Vagina (tissue), 2 donors: ENCODE measurements at regions not wholly inside any gene's neighbourhood (a gene's known extent, or its start where the extent isn't known, plus 50 kb on each side); places are given as distances from the start of the nearest gene placed in this dataset.

Experiments used
- DNase-seq, 2 donors: peaks; one replicate each; pipeline ENCODE4 v3.0.0-alpha.2; 2017; ENCODE audit errors: extremely low spot score in 2 of 2
- H3K27ac ChIP-seq: fragments of 200-600 bp; sonication (generic); one replicate; pipeline ENCODE4 v1.5.1; 2019
- H3K27me3 ChIP-seq: fragments of 200-600 bp; sonication (generic); one replicate; pipeline ENCODE4 v1.5.1; 2019
- H3K36me3 ChIP-seq, 2 donors: fragments of 200-600 bp; sonication (generic); one replicate each; pipeline ENCODE4 v1.5.1; 2017 to 2019
- H3K4me1 ChIP-seq: fragments of 200-600 bp; sonication (generic); one replicate; pipeline ENCODE4 v1.5.1; 2019
- H3K4me3 ChIP-seq, 2 donors: fragments of 200-600 bp; sonication (generic); 1 replicate in 1 of 2; 2 replicates in 1 of 2; pipeline ENCODE4 v1.5.1; 2016 to 2019
- H3K9me3 ChIP-seq: fragments of 200-600 bp; sonication (generic); one replicate; pipeline ENCODE4 v1.5.1; 2019
- CTCF ChIP-seq, 3 experiments: fragments of 450-650 bp in 2 of 3; fragments of 200-600 bp in 1 of 3; sonication (generic) in 1 of 3; IDR thresholded peaks; one replicate each; pipeline ENCODE4 v1.5.1; 2017 to 2019; ENCODE audit warnings: antibody characterized with exemption in 3 of 3, mild to moderate bottlenecking in 2 of 3, moderate library complexity in 2 of 3
- POLR2A ChIP-seq, 2 donors: fragments of 450-650 bp; IDR thresholded peaks; one replicate each; pipeline ENCODE4 v1.6.1; 2017; ENCODE audit warnings: antibody characterized with exemption in 2 of 2, mild to moderate bottlenecking in 2 of 2, moderate library complexity in 2 of 2
- POLR2AphosphoS5 ChIP-seq, 2 donors: sonication (generic); formaldehyde crosslinking; IDR thresholded peaks; one replicate each; pipeline ENCODE4 v1.9.0; 2017; ENCODE audit warnings: antibody characterized with exemption in 2 of 2, mild to moderate bottlenecking in 2 of 2, low read depth in 1 of 2; ENCODE audit not compliant: insufficient read depth in 1 of 2
- intact Hi-C: fragments of 100-400 bp; cut with DNase I; formaldehyde crosslinking; loops from one replicate; pipeline ENCODE4 v1.15.1; 2023

- no peak for DNase-seq
- Histone ChIP-seq H3K27ac (no peak overlapping the region), H3K4me1 (no peaks in the 10 kb centered on the region), H3K27me3 (no peaks in the 10 kb centered on the region), H3K36me3 (no peaks in the 10 kb centered on the region), H3K9me3 (no peaks in the 10 kb centered on the region), H3K4me3 (no peak overlapping the region)
- intact Hi-C loops = no loop called here
- no peak for TF ChIP-seq POLR2AphosphoS5 (IDR thresholded peaks at IDR 0.05; ENCODE audit: insufficient read depth in 1 of 2, low read depth in 1 of 2)
- no peak for TF ChIP-seq CTCF (IDR thresholded peaks at IDR 0.05)
- no peak for TF ChIP-seq POLR2A (IDR thresholded peaks at IDR 0.05)
These were observed 175.4 kb downstream of the PHETA1 start for GRCh38 chr12:111193496-111193895.

GRCh38 chr12:111193067-111193466, 175.8 kb downstream of the PHETA1 start:
- H3K27me3 ChIP-seq = no peaks in the 10 kb centered on the region
- no peaks in the 10 kb centered on the region for H3K4me1 ChIP-seq
- no peak for DNase-seq
- TF ChIP-seq POLR2AphosphoS5 (IDR thresholded peaks at IDR 0.05; ENCODE audit: insufficient read depth in 1 of 2, low read depth in 1 of 2) = no peak
- TF ChIP-seq CTCF (IDR thresholded peaks at IDR 0.05) = no peak
- H3K4me3 ChIP-seq = no peak overlapping the region
- intact Hi-C loops = no loop called here
- no peaks in the 10 kb centered on the region for H3K9me3 ChIP-seq
- no peaks in the 10 kb centered on the region for H3K36me3 ChIP-seq
- no peak overlapping the region for H3K27ac ChIP-seq

GRCh38 chr12:111192647-111193046, 176.2 kb downstream of the PHETA1 start:
- Histone ChIP-seq H3K4me3 (no peak overlapping the region), H3K9me3 (no peaks in the 10 kb centered on the region), H3K27ac (no peak overlapping the region), H3K4me1 (no peaks in the 10 kb centered on the region), H3K27me3 (no peaks in the 10 kb centered on the region), H3K36me3 (no peaks in the 10 kb centered on the region)
- intact Hi-C loops = no loop called here
- no peak for TF ChIP-seq CTCF (IDR thresholded peaks at IDR 0.05)
- DNase-seq = no peak

GRCh38 chr12:111190741-111191526, 178.0 kb downstream of the PHETA1 start:
- no peak for DNase-seq
- no peaks in the 10 kb centered on the region for H3K27me3 ChIP-seq

More at GRCh38 chr12:111190741-111191526, 178.0 kb downstream of the PHETA1 start:
- no peaks in the 10 kb centered on the region for H3K9me3 ChIP-seq
- H3K27ac ChIP-seq = no peak overlapping the region
- TF ChIP-seq POLR2AphosphoS5 (IDR thresholded peaks at IDR 0.05; ENCODE audit: insufficient read depth in 1 of 2, low read depth in 1 of 2) = no peak
- no peak for TF ChIP-seq POLR2A (IDR thresholded peaks at IDR 0.05)
- TF ChIP-seq CTCF (IDR thresholded peaks at IDR 0.05) = no peak
- H3K4me1 ChIP-seq = no peaks in the 10 kb centered on the region
- H3K4me3 ChIP-seq = no peak overlapping the region
- intact Hi-C loops = no loop called here
- no peaks in the 10 kb centered on the region for H3K36me3 ChIP-seq
